ENCODE measurements at regions not wholly inside any gene's neighbourhood (a gene's known extent, or its start where the extent isn't known, plus 50 kb on each side); places are given as distances from the start of the nearest gene placed in this dataset.

DNA sequence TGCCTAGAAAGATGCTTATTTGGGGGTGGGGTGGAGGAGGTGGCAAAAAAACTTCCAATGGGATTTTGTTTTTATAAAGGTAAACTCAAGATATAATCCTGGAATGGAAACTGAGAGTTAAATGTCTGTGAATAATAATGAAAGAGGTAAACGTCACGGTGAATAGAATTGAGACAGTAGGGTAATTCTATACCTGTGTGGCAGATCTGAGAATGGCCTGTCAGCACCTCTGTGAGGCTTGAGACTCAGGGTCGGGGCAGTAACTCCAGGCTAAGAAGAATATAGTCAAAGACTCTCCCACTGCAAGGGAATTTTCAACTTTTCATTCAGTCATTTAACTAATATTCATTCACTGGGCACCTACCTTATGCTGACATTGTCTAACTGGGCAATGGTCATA, 581.2 kb upstream of the ZNF608 start:
- Histone ChIP-seq H3K4me1 (no peaks in the 10 kb centered on the region), H3K36me3 (no peaks in the 10 kb centered on the region), H3K4me3 (no peak overlapping the region), H3K27ac (no peak overlapping the region), H3K9me3 (no peaks in the 10 kb centered on the region), H3K27me3 (ENCODE audit: low read depth) (no peaks in the 10 kb centered on the region)
- intact Hi-C loops (cut with DNase I): no loop called here
- TF ChIP-seq, protein P1, sequence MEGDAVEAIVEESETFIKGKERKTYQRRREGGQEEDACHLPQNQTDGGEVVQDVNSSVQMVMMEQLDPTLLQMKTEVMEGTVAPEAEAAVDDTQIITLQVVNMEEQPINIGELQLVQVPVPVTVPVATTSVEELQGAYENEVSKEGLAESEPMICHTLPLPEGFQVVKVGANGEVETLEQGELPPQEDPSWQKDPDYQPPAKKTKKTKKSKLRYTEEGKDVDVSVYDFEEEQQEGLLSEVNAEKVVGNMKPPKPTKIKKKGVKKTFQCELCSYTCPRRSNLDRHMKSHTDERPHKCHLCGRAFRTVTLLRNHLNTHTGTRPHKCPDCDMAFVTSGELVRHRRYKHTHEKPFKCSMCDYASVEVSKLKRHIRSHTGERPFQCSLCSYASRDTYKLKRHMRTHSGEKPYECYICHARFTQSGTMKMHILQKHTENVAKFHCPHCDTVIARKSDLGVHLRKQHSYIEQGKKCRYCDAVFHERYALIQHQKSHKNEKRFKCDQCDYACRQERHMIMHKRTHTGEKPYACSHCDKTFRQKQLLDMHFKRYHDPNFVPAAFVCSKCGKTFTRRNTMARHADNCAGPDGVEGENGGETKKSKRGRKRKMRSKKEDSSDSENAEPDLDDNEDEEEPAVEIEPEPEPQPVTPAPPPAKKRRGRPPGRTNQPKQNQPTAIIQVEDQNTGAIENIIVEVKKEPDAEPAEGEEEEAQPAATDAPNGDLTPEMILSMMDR (IDR thresholded peaks at IDR 0.05): no peak
- ATAC-seq (no peak), DNase-seq (no peak)

DNA sequence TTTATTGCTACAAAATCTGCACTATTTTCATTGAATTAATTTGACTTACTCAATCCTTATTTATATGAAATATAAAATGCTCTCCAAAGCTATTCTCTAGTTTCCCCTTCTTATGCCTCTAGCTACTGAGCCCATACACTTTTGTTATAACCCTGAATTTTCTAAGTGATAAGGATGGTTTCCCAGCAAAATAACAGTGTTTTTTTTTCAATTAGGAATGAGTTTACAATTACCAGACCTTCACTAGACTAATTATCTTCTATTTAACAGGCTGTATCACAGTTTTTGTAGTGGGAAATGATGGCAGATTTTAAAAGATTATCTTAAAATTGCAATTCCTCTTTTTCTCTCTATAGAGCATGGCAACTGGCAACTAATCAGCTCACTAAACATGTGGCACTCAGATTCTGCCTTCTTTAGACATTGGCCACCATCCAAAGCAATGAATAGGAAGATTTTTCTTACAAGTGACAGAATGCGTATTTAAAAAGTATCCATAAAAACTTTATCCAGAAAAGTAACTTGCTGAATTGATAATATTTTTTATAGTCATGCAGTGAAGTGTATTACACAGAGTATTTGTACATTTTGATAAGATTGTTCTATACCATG, 585.7 kb upstream of the ZNF608 start:
- H3K27me3 ChIP-seq (ENCODE audit: low read depth): no peaks in the 10 kb centered on the region
- no peak overlapping the region for H3K27ac ChIP-seq
- intact Hi-C loops (cut with DNase I): no loop called here
- no peaks in the 10 kb centered on the region for H3K9me3 ChIP-seq
- no peaks in the 10 kb centered on the region for H3K4me1 ChIP-seq
- H3K4me3 ChIP-seq: no peak overlapping the region
- ATAC-seq: no peak
- DNase-seq: no peak
- no peaks in the 10 kb centered on the region for H3K36me3 ChIP-seq
- TF ChIP-seq, protein P1 (IDR thresholded peaks at IDR 0.05): no peak

DNA sequence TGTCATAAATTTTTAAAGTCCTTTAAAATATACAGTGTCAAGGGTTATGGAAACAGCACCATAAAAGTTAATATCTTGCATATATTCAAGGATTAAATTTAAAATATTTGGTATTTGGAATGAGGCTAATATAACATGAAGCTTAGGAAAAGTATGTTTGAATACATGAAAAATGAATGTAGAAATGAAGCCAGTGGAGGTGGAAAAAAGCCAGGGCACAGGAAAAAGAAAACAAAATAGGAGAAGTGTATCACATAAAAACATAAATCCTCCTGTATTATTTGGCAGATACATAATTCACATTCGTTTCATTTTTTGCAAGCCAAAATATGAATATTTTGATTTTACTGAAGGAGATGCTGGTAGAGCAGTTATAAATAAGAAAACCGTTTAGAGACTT, 587.0 kb upstream of the ZNF608 start:
- Histone ChIP-seq H3K4me3 (no peak overlapping the region), H3K36me3 (no peaks in the 10 kb centered on the region), H3K27me3 (ENCODE audit: low read depth) (no peaks in the 10 kb centered on the region), H3K27ac (no peak overlapping the region), H3K9me3 (no peaks in the 10 kb centered on the region), H3K4me1 (no peaks in the 10 kb centered on the region)
- ATAC-seq: no peak
- no peak for DNase-seq
- intact Hi-C loops (cut with DNase I): no loop called here
- TF ChIP-seq, protein P1 (IDR thresholded peaks at IDR 0.05): no peak

DNA sequence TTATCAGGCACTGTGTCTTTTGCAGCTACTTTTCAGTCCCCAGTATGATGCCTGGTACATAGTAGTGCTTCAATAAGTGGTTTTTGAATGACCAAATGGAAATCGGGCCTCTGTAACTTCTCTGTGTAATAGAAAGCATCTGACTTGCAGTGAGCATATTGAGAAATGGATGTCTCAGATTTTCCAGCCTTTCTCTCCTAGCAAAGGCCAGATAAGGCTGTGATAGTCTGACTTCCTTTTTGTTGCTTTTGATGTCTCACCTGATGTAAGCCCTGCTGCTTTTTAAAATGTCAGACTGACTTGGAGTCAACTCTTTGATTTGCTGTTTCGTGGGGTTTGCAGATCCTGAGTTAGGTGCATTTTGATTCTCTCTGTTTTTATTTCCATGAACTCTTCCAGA, 590.0 kb upstream of the ZNF608 start:
- no peaks in the 10 kb centered on the region for H3K27me3 ChIP-seq (ENCODE audit: low read depth)
- ATAC-seq (no peak), DNase-seq (no peak)
- H3K4me3 ChIP-seq: no peak overlapping the region
- TF ChIP-seq, protein P1 (IDR thresholded peaks at IDR 0.05): no peak
- H3K4me1 ChIP-seq: no peaks in the 10 kb centered on the region
- H3K27ac ChIP-seq: no peak overlapping the region
- intact Hi-C loops (cut with DNase I): no loop called here
- no peaks in the 10 kb centered on the region for H3K36me3 ChIP-seq
- no peaks in the 10 kb centered on the region for H3K9me3 ChIP-seq

DNA sequence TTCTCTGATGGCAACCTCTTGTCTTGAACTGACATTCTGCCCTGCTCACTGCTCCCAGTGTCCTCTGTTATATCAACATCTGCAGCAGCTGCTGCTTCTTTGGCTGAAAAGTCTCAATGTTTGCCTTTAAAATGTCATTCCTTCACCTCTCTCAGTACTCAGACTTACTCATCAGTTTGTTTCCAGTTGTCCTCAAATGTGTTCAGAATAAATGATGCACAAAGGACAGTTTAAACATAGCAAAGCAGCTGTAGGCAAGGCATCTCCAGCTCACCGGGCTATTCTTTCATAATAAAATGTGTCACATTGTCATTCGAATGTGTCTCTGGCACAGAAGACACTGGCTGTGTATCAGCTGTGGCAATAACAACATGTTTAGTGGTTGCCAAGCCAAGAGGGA, 590.9 kb upstream of the ZNF608 start:
- DNase-seq: no peak
- TF ChIP-seq, protein P1 (IDR thresholded peaks at IDR 0.05): no peak
- no peaks in the 10 kb centered on the region for H3K27me3 ChIP-seq (ENCODE audit: low read depth)
- H3K4me3 ChIP-seq: no peak overlapping the region
- no peaks in the 10 kb centered on the region for H3K4me1 ChIP-seq
- intact Hi-C loops (cut with DNase I): no loop called here
- no peaks in the 10 kb centered on the region for H3K36me3 ChIP-seq
- H3K27ac ChIP-seq: no peak overlapping the region
- ATAC-seq: no peak
- no peaks in the 10 kb centered on the region for H3K9me3 ChIP-seq
